OCI-LY7 (cell line): ENCODE measurements at regions not wholly inside any gene's neighbourhood (a gene's known extent, or its start where the extent isn't known, plus 50 kb on each side); places are given as distances from the start of the nearest gene placed in this dataset.

ENCODE experiments used
- BruUV-seq: library from RNA; stranded (reverse); fragments of 400-500 nt; replicated peaks from 2 replicates; lab custom pipeline; 2021; lab: Mats Ljungman, UMichigan
- CTCF ChIA-PET: fragments of 300-600 bp; sonication (Branson Sonifier 250); formaldehyde crosslinking; loops from one replicate; lab custom pipeline; 2022; ENCODE audit warnings: antibody characterized with exemption; ENCODE audit not compliant: unreplicated experiment; lab: Charles Lee
- POLR2A ChIA-PET: fragments of 300-600 bp; sonication (Branson Sonifier 250); formaldehyde crosslinking; loops from one replicate; lab custom pipeline; 2022; ENCODE audit warnings: antibody characterized with exemption; lab: Charles Lee
- DNase-seq: peaks from one replicate; pipeline ENCODE4 v3.0.0-alpha.2; 2015; ENCODE audit warnings: low spot score
- H2AFZ ChIP-seq: fragments of 200-600 bp; sonication (generic), shearing (Covaris generic); 2 replicates; pipeline ENCODE4 v1.6.1; 2014; ENCODE audit warnings: mild to moderate bottlenecking, antibody characterized with exemption, low read length, moderate library complexity
- H3K27ac ChIP-seq: fragments of 200-600 bp; sonication (generic); 2 replicates; pipeline ENCODE4 v1.5.1; 2014; ENCODE audit warnings: mixed run types, low read depth, mild to moderate bottlenecking, moderate library complexity, low read length, inconsistent platforms; ENCODE audit not compliant: poor library complexity, severe bottlenecking
- H3K36me3 ChIP-seq: fragments of 200-600 bp; sonication (generic); 2 replicates; pipeline ENCODE4 v1.6.1; 2014; ENCODE audit warnings: mild to moderate bottlenecking, antibody characterized with exemption, low read length, moderate library complexity, mixed read lengths; ENCODE audit not compliant: insufficient read depth
- H3K4me1 ChIP-seq: fragments of 200-600 bp; sonication (generic); 2 replicates; pipeline ENCODE4 v1.5.1; 2014; ENCODE audit warnings: mild to moderate bottlenecking, low read length; ENCODE audit not compliant: insufficient read depth, poor library complexity, severe bottlenecking
- H3K4me2 ChIP-seq: fragments of 200-600 bp; sonication (generic); 2 replicates; pipeline ENCODE4 v1.6.1; 2014; ENCODE audit warnings: mild to moderate bottlenecking, low read length
- H3K4me3 ChIP-seq: fragments of 200-600 bp; sonication (generic); 2 replicates; pipeline ENCODE4 v1.5.1; 2014; ENCODE audit warnings: mild to moderate bottlenecking, low read depth, low read length; ENCODE audit not compliant: poor library complexity, severe bottlenecking
- H3K79me2 ChIP-seq: fragments of 200-600 bp; sonication (generic); 2 replicates; pipeline ENCODE4 v1.6.1; 2016; ENCODE audit warnings: low read depth, mild to moderate bottlenecking, low read length, moderate library complexity, mixed read lengths; ENCODE audit not compliant: insufficient read depth
- H3K9me2 ChIP-seq: fragments of 200-600 bp; sonication (generic); 2 replicates; pipeline ENCODE4 v1.6.1; 2016; ENCODE audit warnings: mild to moderate bottlenecking, low read length, mixed read lengths; ENCODE audit not compliant: insufficient read depth
- H3K9me3 ChIP-seq: fragments of 200-600 bp; sonication (generic); 2 replicates; pipeline ENCODE4 v1.6.1; 2014; ENCODE audit warnings: mild to moderate bottlenecking, mixed run types, low read length, mixed read lengths
- H4K20me1 ChIP-seq: fragments of 200-600 bp; sonication (generic); 2 replicates; pipeline ENCODE4 v1.6.1; 2014; ENCODE audit warnings: mild to moderate bottlenecking, antibody characterized with exemption, low read length, moderate library complexity, mixed read lengths; ENCODE audit not compliant: insufficient read depth
- EZH2phosphoT487 ChIP-seq: fragments of 200-600 bp; sonication (generic); IDR thresholded peaks from 2 replicates; pipeline ENCODE4 v1.6.1; 2018; ENCODE audit warnings: low read depth, borderline replicate concordance, mild to moderate bottlenecking, mixed run types, antibody characterized with exemption, low read length, moderate library complexity, mixed read lengths
- intact Hi-C: fragments of 100-400 bp; cut with micrococcal nuclease; formaldehyde crosslinking; loops from one replicate; pipeline ENCODE4 v1.10.0; 2022; ENCODE audit not compliant: unreplicated experiment
- TF ChIP-seq, protein P1 (sequence below): fragments of 200-600 bp; sonication (generic); conservative IDR thresholded peaks from 2 replicates; pipeline ENCODE4 v1.5.1; 2014; ENCODE audit warnings: mild to moderate bottlenecking, antibody characterized with exemption, low read length, moderate library complexity, mixed read lengths

GRCh38 chr13:53311561-53311960 is 282.9 kb downstream of the OLFM4 start:
- Histone ChIP-seq H3K9me2 (no peaks in the 10 kb centered on the region), H3K4me1 (no peaks in the 10 kb centered on the region), H3K4me2 (no peak overlapping the region), H3K9me3 (no peaks in the 10 kb centered on the region), H3K27ac (no peak overlapping the region), H2AFZ (no peak overlapping the region), H4K20me1 (no peaks in the 10 kb centered on the region), H3K4me3 (no peak overlapping the region), H3K79me2 (no peaks in the 10 kb centered on the region), H3K36me3 (no peaks in the 10 kb centered on the region)
- POLR2A ChIA-PET: interaction anchor here (0.6 kb wide), 1 partner anchor 1632 kb away, joined by 3 read pairs; no protein-coding TSS in a partner anchor
- CTCF ChIA-PET: interaction anchor here (0.7 kb wide), 1 partner anchor 133 kb away, joined by 3 read pairs; no protein-coding TSS in a partner anchor
- no peak for TF ChIP-seq EZH2phosphoT487
- TF ChIP-seq, protein P1, sequence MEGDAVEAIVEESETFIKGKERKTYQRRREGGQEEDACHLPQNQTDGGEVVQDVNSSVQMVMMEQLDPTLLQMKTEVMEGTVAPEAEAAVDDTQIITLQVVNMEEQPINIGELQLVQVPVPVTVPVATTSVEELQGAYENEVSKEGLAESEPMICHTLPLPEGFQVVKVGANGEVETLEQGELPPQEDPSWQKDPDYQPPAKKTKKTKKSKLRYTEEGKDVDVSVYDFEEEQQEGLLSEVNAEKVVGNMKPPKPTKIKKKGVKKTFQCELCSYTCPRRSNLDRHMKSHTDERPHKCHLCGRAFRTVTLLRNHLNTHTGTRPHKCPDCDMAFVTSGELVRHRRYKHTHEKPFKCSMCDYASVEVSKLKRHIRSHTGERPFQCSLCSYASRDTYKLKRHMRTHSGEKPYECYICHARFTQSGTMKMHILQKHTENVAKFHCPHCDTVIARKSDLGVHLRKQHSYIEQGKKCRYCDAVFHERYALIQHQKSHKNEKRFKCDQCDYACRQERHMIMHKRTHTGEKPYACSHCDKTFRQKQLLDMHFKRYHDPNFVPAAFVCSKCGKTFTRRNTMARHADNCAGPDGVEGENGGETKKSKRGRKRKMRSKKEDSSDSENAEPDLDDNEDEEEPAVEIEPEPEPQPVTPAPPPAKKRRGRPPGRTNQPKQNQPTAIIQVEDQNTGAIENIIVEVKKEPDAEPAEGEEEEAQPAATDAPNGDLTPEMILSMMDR: no peak
- intact Hi-C loops: no loop called here
- BruUV-seq: no TSS peak
- DNase-seq: no peak

DNA sequence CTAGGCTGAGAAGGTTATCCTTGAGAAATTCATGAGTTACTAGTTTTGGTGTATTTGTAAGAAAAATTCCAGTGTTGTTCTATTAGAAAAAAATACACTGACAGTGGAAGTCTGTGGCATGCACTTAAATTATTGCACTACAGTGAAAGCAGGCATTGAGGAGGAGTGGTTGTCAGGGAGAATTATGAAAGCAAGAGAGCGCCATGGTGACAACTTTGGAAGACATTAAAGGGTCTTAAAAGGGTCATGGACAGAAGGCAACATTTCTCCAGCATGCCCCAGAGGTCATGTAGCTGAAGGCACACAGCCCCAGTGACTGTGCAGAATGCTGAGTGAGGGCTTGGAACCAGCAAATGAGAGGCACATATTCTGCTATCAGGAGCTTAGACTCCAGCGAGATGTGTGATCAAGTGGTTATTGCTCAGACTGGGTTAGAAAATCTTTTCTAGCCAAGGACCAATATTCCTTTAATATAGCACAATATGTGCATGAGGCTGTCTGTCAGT is 292.7 kb downstream of the OLFM4 start:
- Histone ChIP-seq H3K4me2 (no peak overlapping the region), H2AFZ (no peak overlapping the region), H3K27ac (no peak overlapping the region), H3K79me2 (no peaks in the 10 kb centered on the region), H3K9me2 (no peaks in the 10 kb centered on the region), H3K9me3 (no peaks in the 10 kb centered on the region), H3K4me3 (no peak overlapping the region), H3K4me1 (no peaks in the 10 kb centered on the region), H3K36me3 (no peaks in the 10 kb centered on the region), H4K20me1 (no peaks in the 10 kb centered on the region)
- ChIA-PET CTCF (no interaction called here), POLR2A (interaction anchor here (0.6 kb wide), 1 partner anchor 48 kb away, joined by 3 read pairs; no protein-coding TSS in a partner anchor)
- intact Hi-C loops: no loop called here
- DNase-seq: no peak
- BruUV-seq: no TSS peak
- TF ChIP-seq, protein P1: no peak
- no peak for TF ChIP-seq EZH2phosphoT487

- no peak overlapping the region for H3K4me2 ChIP-seq
- no peaks in the 10 kb centered on the region for H3K79me2 ChIP-seq
- intact Hi-C loops: no loop called here
- H3K9me3 ChIP-seq: no peaks in the 10 kb centered on the region
- H4K20me1 ChIP-seq: no peaks in the 10 kb centered on the region
- DNase-seq: no peak
- H2AFZ ChIP-seq: no peak overlapping the region
- no peak overlapping the region for H3K4me3 ChIP-seq
- no peak overlapping the region for H3K27ac ChIP-seq
- POLR2A ChIA-PET: interaction anchor here (1.6 kb wide), 1 partner anchor 11 kb away, joined by 5 read pairs; no protein-coding TSS in a partner anchor
- CTCF ChIA-PET: interaction anchor here (0.6 kb wide), 1 partner anchor 323 kb away, joined by 5 read pairs; no protein-coding TSS in a partner anchor
- H3K9me2 ChIP-seq: no peaks in the 10 kb centered on the region
- TF ChIP-seq, protein P1: no peak
- TF ChIP-seq EZH2phosphoT487: no peak
- H3K4me1 ChIP-seq: no peaks in the 10 kb centered on the region
- BruUV-seq: no TSS peak
- no peaks in the 10 kb centered on the region for H3K36me3 ChIP-seq
Observed at GRCh38 chr13:53324656-53325055, 296.0 kb downstream of the OLFM4 start.
